ENCODE measurements at regions not wholly inside any gene's neighbourhood (a gene's known extent, or its start where the extent isn't known, plus 50 kb on each side); places are given as distances from the start of the nearest gene placed in this dataset.

DNA sequence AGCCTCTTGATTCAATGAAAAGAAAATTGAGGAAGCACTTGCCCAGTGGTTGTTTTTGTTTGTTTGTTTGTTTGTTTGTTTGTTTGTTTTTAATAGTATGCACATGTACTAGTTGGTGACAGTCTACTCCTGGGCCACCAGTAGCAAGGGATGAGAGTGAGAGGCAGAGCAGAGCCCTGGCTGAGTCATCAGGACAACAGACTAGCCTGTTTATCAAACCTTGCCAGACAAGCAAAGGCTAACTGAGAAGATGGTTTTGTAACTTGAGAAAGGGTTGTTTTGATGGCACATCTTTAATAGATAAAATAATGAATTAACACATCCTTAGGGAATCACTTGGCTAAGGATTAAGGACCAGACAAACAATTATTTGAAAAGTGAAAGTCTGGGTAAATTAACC is 78.1 kb downstream of the INHBA start:
- DNase-seq (ENCODE audit: low spot score) (no peak), ATAC-seq (no peak)
- Histone ChIP-seq H3F3A (replicated peaks; ENCODE audit: low read depth) (0 out of 2 replicates have a peak, but pooled peaks cover 2% of the 10 kb centered on the region), H3K27me3 (ENCODE audit: insufficient read depth) (no peaks in the 10 kb centered on the region), H3K4me2 (no peak overlapping the region), H3K27ac (ENCODE audit: low read depth) (no peak overlapping the region), H3K4me1 (ENCODE audit: insufficient read depth) (peaks cover 40% of the 10 kb centered on the region), H3K4me3 (no peak overlapping the region), H3K79me2 (replicated peaks; ENCODE audit: insufficient read depth) (no peaks in the 10 kb centered on the region), H3K36me3 (ENCODE audit: insufficient read depth) (no peaks in the 10 kb centered on the region), H4K20me1 (replicated peaks; ENCODE audit: insufficient read depth) (no peaks in the 10 kb centered on the region), H2AFZ (no peak overlapping the region), H3K9me2 (ENCODE audit: insufficient read depth) (peaks cover 24% of the 10 kb centered on the region)
- Mint-ChIP-seq H3K27me3 (ENCODE audit: insufficient read depth, low read depth, poor library complexity) (peaks cover 3% of the 10 kb centered on the region), H3K9me3 (no peaks in the 10 kb centered on the region; the same call in 2 of the 3 replicates), H3K4me1 (peaks cover 44% of the 10 kb centered on the region), H3K36me3 (ENCODE audit: low read depth) (no peaks in the 10 kb centered on the region; the same call in 1 of the 3 replicates), H3K4me3 (no peak overlapping the region), H3K27ac (no peak overlapping the region)
- TF ChIP-seq NANOG (IDR thresholded peaks at IDR 0.05; ENCODE audit: borderline replicate concordance): no peak
- TF ChIP-seq, protein P1, sequence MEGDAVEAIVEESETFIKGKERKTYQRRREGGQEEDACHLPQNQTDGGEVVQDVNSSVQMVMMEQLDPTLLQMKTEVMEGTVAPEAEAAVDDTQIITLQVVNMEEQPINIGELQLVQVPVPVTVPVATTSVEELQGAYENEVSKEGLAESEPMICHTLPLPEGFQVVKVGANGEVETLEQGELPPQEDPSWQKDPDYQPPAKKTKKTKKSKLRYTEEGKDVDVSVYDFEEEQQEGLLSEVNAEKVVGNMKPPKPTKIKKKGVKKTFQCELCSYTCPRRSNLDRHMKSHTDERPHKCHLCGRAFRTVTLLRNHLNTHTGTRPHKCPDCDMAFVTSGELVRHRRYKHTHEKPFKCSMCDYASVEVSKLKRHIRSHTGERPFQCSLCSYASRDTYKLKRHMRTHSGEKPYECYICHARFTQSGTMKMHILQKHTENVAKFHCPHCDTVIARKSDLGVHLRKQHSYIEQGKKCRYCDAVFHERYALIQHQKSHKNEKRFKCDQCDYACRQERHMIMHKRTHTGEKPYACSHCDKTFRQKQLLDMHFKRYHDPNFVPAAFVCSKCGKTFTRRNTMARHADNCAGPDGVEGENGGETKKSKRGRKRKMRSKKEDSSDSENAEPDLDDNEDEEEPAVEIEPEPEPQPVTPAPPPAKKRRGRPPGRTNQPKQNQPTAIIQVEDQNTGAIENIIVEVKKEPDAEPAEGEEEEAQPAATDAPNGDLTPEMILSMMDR (conservative IDR thresholded peaks at IDR 0.05; ENCODE audit: low read depth in 2 of 2): no peak
- TF ChIP-seq CREB1 (CRISPR knock-in tag; IDR thresholded peaks at IDR 0.05; ENCODE audit: low read depth): no peak
- TF ChIP-seq, protein P2, sequence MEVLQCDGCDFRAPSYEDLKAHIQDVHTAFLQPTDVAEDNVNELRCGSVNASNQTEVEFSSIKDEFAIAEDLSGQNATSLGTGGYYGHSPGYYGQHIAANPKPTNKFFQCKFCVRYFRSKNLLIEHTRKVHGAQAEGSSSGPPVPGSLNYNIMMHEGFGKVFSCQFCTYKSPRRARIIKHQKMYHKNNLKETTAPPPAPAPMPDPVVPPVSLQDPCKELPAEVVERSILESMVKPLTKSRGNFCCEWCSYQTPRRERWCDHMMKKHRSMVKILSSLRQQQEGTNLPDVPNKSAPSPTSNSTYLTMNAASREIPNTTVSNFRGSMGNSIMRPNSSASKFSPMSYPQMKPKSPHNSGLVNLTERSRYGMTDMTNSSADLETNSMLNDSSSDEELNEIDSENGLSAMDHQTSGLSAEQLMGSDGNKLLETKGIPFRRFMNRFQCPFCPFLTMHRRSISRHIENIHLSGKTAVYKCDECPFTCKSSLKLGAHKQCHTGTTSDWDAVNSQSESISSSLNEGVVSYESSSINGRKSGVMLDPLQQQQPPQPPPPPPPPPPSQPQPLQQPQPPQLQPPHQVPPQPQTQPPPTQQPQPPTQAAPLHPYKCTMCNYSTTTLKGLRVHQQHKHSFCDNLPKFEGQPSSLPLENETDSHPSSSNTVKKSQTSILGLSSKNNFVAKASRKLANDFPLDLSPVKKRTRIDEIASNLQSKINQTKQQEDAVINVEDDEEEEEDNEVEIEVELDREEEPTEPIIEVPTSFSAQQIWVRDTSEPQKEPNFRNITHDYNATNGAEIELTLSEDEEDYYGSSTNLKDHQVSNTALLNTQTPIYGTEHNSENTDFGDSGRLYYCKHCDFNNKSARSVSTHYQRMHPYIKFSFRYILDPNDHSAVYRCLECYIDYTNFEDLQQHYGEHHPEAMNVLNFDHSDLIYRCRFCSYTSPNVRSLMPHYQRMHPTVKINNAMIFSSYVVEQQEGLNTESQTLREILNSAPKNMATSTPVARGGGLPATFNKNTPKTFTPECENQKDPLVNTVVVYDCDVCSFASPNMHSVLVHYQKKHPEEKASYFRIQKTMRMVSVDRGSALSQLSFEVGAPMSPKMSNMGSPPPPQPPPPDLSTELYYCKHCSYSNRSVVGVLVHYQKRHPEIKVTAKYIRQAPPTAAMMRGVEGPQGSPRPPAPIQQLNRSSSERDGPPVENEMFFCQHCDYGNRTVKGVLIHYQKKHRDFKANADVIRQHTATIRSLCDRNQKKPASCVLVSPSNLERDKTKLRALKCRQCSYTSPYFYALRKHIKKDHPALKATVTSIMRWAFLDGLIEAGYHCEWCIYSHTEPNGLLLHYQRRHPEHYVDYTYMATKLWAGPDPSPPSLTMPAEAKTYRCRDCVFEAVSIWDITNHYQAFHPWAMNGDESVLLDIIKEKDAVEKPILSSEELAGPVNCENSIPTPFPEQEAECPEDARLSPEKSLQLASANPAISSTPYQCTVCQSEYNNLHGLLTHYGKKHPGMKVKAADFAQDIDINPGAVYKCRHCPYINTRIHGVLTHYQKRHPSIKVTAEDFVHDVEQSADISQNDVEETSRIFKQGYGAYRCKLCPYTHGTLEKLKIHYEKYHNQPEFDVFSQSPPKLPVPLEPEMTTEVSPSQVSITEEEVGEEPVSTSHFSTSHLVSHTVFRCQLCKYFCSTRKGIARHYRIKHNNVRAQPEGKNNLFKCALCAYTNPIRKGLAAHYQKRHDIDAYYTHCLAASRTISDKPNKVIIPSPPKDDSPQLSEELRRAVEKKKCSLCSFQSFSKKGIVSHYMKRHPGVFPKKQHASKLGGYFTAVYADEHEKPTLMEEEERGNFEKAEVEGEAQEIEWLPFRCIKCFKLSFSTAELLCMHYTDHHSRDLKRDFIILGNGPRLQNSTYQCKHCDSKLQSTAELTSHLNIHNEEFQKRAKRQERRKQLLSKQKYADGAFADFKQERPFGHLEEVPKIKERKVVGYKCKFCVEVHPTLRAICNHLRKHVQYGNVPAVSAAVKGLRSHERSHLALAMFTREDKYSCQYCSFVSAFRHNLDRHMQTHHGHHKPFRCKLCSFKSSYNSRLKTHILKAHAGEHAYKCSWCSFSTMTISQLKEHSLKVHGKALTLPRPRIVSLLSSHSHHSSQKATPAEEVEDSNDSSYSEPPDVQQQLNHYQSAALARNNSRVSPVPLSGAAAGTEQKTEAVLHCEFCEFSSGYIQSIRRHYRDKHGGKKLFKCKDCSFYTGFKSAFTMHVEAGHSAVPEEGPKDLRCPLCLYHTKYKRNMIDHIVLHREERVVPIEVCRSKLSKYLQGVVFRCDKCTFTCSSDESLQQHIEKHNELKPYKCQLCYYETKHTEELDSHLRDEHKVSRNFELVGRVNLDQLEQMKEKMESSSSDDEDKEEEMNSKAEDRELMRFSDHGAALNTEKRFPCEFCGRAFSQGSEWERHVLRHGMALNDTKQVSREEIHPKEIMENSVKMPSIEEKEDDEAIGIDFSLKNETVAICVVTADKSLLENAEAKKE (CRISPR knock-in tag; IDR thresholded peaks at IDR 0.05): no peak
- TF ChIP-seq STAT1 (IDR thresholded peaks at IDR 0.05; ENCODE audit: unreplicated experiment): no peak
- TF ChIP-seq ZNF331 (CRISPR knock-in tag; IDR thresholded peaks at IDR 0.05; ENCODE audit: low read depth): no peak
- no peak for TF ChIP-seq EZH2phosphoT487 (IDR thresholded peaks at IDR 0.05; ENCODE audit: unreplicated experiment)
- TF ChIP-seq REST (IDR thresholded peaks at IDR 0.05; ENCODE audit: unreplicated experiment): no peak
- TF ChIP-seq EZH2 (IDR thresholded peaks at IDR 0.05; ENCODE audit: low read depth, unreplicated experiment): no peak
- no peak for TF ChIP-seq JUNB (IDR thresholded peaks at IDR 0.05; ENCODE audit: unreplicated experiment)
- no peak for TF ChIP-seq POLR2AphosphoS5 (IDR thresholded peaks at IDR 0.05; ENCODE audit: low read depth)
- no peak for TF ChIP-seq ZNF114 (CRISPR knock-in tag; IDR thresholded peaks at IDR 0.05)
- TF ChIP-seq ETS1 (IDR thresholded peaks at IDR 0.05): no peak

Data from GM23338 (cell line).